Mucosa of rectum (tissue), 2 donors: ENCODE measurements at regions not wholly inside any gene's neighbourhood (a gene's known extent, or its start where the extent isn't known, plus 50 kb on each side); places are given as distances from the start of the nearest gene placed in this dataset.

Experiments
- H3K27ac ChIP-seq, 2 donors: one replicate each; pipeline ENCODE4 v1.7.0; 2013; ENCODE audit warnings: inconsistent platforms in 2 of 2, low read depth in 2 of 2, low read length in 2 of 2
- H3K27me3 ChIP-seq, 2 donors: one replicate each; pipeline ENCODE4 v1.7.0; 2013; ENCODE audit warnings: low read length in 2 of 2; ENCODE audit not compliant: control insufficient read depth in 2 of 2, insufficient read depth in 2 of 2
- H3K36me3 ChIP-seq, 2 donors: one replicate each; pipeline ENCODE4 v1.7.0; 2013; ENCODE audit warnings: low read length in 2 of 2; ENCODE audit not compliant: control insufficient read depth in 2 of 2, insufficient read depth in 2 of 2
- H3K4me1 ChIP-seq, 2 donors: one replicate each; pipeline ENCODE4 v1.7.0; 2013; ENCODE audit warnings: low read length in 2 of 2, mild to moderate bottlenecking in 1 of 2; ENCODE audit not compliant: control insufficient read depth in 2 of 2, insufficient read depth in 2 of 2
- H3K4me3 ChIP-seq, 2 donors: one replicate each; pipeline ENCODE4 v1.7.0; 2013; ENCODE audit warnings: low read length in 2 of 2
- H3K9ac ChIP-seq, 2 donors: one replicate each; pipeline ENCODE4 v1.7.0; 2013; ENCODE audit warnings: low read length in 2 of 2, low read depth in 1 of 2, mild to moderate bottlenecking in 1 of 2
- H3K9me3 ChIP-seq, 2 donors: one replicate each; pipeline ENCODE4 v1.7.0; 2013; ENCODE audit warnings: low read length in 2 of 2; ENCODE audit not compliant: control insufficient read depth in 2 of 2
- donor health status: healthy.
- donor health status: Normal muscosa, but diverticular disease.

DNA sequence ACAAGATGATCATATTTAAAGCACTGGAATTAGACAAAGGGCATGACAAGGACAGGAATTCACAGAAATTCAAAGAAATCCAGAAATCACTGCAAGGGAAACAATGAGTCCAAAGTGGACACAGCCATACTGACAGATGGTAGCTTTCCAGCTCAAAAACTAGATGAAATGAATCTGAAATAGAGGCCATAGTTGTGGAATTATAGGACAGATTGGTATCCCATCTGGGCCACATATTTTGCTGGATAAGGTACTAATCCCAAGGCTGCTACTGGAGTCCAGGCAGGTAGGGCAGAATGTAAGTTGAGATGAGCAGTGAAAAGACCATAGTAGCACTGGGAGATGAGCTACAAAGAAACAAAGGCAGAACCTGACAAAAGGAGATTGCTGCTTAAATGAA, 258.3 kb upstream of the ANO3 start:
- Histone ChIP-seq H3K4me3 (no peak overlapping the region), H3K36me3 (no peaks in the 10 kb centered on the region), H3K9me3 (no peaks in the 10 kb centered on the region), H3K27ac (no peak overlapping the region), H3K4me1 (peaks cover 0 to 2% of the 10 kb centered on the region in 2 donors), H3K9ac (no peak overlapping the region), H3K27me3 (no peaks in the 10 kb centered on the region)

DNA sequence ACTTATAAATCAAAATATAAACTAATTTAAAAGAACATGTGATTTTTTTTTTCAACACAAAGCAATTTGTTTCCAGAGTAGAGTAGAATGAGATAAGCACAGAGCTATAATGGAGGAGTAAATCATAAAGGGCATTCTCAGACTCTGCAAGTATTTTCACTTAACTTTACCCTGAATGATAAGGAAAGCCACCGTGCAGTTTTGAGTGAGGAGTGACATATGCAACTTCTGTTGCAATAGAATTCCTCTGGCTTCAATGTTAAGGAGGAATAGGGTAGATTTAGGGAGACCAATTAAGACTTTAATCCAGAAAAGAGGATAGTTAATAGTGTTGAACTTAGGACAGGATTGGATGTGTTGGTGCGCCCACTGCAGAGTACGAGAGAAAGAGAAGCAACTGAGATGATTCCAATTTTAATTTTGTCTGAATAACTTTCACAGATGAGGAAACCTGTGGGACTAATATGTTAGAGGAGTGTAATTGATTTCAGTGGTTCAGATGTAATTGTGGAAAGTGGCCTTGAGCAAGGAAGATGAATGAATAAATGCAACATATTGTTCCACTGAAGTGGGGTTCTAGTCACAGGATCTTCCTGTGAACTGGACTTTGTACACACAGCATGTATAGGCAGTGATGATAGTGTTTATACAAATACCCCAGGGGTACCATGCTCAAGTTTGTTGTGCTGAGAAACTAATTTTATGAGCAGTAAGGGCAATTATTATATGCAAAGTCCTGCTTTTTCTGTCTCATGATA, 255.5 kb upstream of the ANO3 start:
- Histone ChIP-seq H3K4me1 (peaks cover 0 to 3% of the 10 kb centered on the region in 2 donors), H3K27me3 (no peaks in the 10 kb centered on the region), H3K27ac (no peak overlapping the region), H3K9me3 (no peaks in the 10 kb centered on the region), H3K9ac (no peak overlapping the region), H3K36me3 (no peaks in the 10 kb centered on the region), H3K4me3 (no peak overlapping the region)

DNA sequence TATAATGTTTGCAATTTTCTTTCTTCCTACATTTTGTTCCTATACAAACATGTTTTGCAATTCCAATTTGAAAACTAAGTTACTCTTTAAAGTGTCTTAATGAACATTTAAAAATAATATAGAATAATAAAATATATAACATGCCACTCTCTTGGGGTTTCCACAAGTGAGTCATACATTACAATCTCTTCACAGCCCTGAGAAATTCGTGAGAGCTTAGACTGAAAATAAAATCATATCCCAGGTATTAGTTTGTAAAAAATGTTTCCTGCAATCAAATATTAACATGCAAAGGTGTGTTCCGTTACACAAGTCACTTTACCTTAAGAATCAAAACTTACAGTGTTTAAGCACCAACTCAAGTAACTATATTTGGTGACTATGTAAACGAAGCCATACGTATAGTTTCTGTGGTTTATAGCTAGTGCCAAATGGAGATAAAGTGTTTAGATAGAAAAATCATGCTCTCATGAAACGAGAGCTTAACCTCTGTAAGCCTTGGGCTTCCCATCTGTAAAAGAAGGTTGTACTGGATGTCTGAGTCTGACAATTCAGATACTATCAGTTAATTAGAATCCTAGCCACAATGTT, 253.6 kb upstream of the ANO3 start:
- Histone ChIP-seq H3K27ac (no peak overlapping the region), H3K27me3 (no peaks in the 10 kb centered on the region), H3K9me3 (no peaks in the 10 kb centered on the region), H3K9ac (no peak overlapping the region), H3K4me1 (peaks cover 0 to 3% of the 10 kb centered on the region in 2 donors), H3K4me3 (no peak overlapping the region), H3K36me3 (no peaks in the 10 kb centered on the region)

DNA sequence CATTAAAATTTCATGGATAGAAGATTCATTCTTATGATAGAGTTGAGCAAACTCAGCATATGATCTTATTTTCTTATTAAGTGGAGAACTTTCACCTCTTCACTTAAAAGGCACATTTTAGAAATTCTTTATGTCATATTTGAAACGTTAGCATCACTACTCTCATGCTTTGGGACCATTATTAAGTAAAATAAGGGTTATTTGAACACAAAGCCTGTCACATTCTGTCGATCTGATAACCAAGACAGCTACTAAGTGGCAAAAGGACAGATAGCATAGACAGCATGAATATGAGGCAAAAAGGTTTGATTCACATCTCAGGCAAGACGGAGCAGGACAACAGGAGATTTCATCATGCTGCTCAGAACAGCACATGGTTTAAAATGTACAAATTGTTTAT, 247.6 kb upstream of the ANO3 start:
- Histone ChIP-seq H3K36me3 (no peaks in the 10 kb centered on the region), H3K4me1 (no peaks in the 10 kb centered on the region), H3K27me3 (no peaks in the 10 kb centered on the region), H3K9me3 (no peaks in the 10 kb centered on the region), H3K27ac (no peak overlapping the region), H3K9ac (no peak overlapping the region), H3K4me3 (no peak overlapping the region)

DNA sequence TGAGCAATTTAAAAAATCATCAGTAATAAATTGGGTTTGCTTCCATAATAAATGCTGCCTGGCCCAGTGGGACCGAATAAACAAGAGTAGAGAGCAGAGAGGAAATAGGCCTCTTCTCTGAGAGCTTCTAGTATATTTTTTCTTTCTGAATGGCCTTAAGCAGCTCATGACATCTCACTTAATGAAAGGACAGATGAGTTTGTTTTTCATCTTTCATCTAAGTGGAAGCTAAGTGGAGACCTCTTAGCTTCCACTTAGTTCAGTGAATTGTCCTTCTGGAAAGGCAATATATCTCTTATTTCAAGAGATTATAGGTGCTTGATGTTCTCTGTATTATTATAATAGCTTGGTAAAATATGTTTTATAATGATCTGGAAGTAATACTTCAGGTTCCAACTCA, 245.9 kb upstream of the ANO3 start:
- H3K9me3 ChIP-seq: no peaks in the 10 kb centered on the region
- H3K36me3 ChIP-seq: no peaks in the 10 kb centered on the region
- no peaks in the 10 kb centered on the region for H3K27me3 ChIP-seq
- no peak overlapping the region for H3K27ac ChIP-seq
- no peaks in the 10 kb centered on the region for H3K4me1 ChIP-seq
- H3K4me3 ChIP-seq: no peak overlapping the region
- H3K9ac ChIP-seq: no peak overlapping the region

DNA sequence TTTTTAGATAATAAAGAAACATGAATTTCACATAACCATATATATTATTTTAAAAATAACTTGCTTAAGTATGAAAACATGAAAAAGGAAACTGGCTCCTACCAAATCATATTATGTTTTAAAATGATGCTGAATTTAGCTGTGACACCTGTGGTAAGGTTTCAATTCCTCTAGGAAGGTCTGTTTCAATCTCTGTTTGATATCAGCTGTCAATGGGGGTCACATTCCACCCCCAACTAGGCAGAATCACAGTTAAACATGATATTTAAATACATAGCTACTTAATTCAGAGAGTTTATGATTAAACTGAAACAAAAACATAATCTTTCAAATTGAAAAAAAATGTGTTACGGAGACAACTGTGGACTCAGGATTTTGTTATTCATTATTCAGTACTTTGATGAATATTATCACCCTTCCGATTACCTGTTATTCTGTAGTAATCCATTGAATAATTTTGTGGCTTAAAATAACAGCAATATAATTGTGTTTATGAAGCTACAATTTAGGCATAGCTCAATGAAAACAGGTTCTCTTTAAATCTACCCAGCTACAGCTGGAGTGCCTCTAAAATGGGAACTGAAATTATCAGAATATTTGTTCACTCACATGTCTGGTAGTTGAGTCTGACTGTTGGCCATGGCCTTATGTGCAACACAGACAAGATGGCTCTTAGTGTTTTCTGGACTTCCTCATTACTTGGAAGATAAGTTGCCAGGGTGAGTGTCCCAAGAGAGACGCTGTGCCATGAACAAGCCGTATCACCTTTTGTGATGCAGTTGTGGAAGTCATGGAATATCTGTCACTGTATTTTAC, 244.6 kb upstream of the ANO3 start:
- no peak overlapping the region for H3K9ac ChIP-seq
- H3K4me3 ChIP-seq: no peak overlapping the region
- H3K36me3 ChIP-seq: no peaks in the 10 kb centered on the region
- H3K27me3 ChIP-seq: no peaks in the 10 kb centered on the region
- no peaks in the 10 kb centered on the region for H3K4me1 ChIP-seq
- H3K9me3 ChIP-seq: no peaks in the 10 kb centered on the region
- peak overlapping the region in 1 of 2 donors; percentile 45 for H3K27ac ChIP-seq

DNA sequence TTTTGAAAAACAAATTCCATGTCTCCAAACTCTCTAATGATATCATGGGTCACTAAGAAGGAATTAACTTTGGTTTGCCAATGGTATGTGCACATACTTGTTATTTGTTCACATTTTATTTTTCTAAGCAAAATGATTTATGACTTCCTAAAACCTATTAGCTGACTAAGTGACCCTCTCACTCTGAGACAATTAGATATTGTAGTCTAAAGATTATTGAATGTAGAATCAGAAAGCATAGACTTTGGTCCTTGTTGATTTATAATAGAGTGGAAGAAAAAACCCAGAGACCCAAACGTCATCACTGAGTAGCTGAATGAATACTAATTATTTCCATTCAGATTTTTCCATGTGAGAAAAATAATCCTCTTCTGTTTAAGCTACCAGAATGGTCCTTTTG, 243.5 kb upstream of the ANO3 start:
- Histone ChIP-seq H3K9me3 (no peaks in the 10 kb centered on the region), H3K4me3 (no peak overlapping the region), H3K9ac (no peak overlapping the region), H3K27me3 (no peaks in the 10 kb centered on the region), H3K4me1 (no peaks in the 10 kb centered on the region), H3K27ac (no peak overlapping the region), H3K36me3 (no peaks in the 10 kb centered on the region)

DNA sequence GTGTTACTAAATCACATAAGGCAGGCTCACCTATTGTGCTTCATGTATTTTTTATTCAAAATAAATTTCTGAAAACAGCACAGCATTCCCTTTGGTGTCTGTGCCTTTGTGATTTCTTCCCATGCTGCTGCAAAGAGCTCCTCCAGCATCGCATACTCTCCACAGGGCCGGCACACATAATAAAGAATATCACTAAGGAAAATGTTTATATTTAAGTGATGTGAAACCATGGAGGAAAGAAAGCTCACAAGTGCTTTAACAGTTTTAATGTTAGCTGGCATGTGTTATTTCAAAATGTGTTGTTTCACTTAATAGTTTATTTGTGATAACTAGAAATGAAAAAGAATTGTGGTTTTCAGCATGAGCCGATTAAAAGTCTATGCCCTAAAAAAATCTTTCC, 241.3 kb upstream of the ANO3 start:
- Histone ChIP-seq H3K27me3 (no peaks in the 10 kb centered on the region), H3K36me3 (no peaks in the 10 kb centered on the region), H3K9me3 (no peaks in the 10 kb centered on the region), H3K9ac (no peak overlapping the region), H3K27ac (no peak overlapping the region), H3K4me3 (no peak overlapping the region), H3K4me1 (no peaks in the 10 kb centered on the region)

DNA sequence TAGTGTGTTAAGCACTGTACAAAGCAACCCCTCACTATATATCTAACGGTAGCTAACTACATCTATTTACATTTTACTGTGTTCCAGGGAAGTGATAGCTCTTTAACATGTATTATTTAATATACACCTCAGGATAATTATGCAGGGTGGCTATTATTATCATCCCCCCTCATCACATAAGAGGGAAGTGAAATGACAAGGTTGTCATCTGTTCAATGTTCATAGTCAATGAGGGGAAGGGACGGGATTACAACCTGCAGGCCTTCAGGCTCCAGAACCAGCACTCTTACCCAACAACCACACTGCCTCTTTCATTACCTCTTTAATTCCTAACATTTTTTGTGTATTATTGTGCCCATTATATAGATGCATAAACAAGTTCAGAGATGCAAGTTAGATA, 238.7 kb upstream of the ANO3 start:
- Histone ChIP-seq H3K27ac (no peak overlapping the region), H3K9me3 (no peaks in the 10 kb centered on the region), H3K4me1 (no peaks in the 10 kb centered on the region), H3K27me3 (no peaks in the 10 kb centered on the region), H3K36me3 (no peaks in the 10 kb centered on the region), H3K9ac (no peak overlapping the region), H3K4me3 (no peak overlapping the region)

DNA sequence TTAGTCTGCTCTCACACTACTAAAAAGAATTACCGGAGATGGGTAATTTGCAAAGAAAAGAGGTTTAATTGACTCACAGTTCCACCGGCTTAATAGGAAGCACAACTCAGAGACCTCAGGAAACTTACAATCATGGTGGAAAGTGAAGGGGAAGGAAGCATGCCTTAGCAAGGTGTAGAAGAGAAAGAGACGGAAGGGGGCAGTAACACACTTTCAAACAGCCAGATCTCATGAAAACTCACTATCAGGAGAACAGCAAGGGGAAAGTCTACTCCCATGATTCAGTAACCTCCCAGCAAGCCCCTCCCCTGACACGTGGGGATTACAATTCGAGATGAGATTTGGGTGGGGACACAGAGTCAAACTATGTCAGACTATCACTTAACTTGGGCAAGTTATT, 236.6 kb upstream of the ANO3 start:
- no peaks in the 10 kb centered on the region for H3K36me3 ChIP-seq
- H3K9me3 ChIP-seq: no peaks in the 10 kb centered on the region
- H3K4me1 ChIP-seq: no peaks in the 10 kb centered on the region
- H3K27me3 ChIP-seq: no peaks in the 10 kb centered on the region
- H3K4me3 ChIP-seq: no peak overlapping the region
- H3K9ac ChIP-seq: no peak overlapping the region
- no peak overlapping the region for H3K27ac ChIP-seq
